ENCODE measurements at regions not wholly inside any gene's neighbourhood (a gene's known extent, or its start where the extent isn't known, plus 50 kb on each side); places are given as distances from the start of the nearest gene placed in this dataset.

DNA sequence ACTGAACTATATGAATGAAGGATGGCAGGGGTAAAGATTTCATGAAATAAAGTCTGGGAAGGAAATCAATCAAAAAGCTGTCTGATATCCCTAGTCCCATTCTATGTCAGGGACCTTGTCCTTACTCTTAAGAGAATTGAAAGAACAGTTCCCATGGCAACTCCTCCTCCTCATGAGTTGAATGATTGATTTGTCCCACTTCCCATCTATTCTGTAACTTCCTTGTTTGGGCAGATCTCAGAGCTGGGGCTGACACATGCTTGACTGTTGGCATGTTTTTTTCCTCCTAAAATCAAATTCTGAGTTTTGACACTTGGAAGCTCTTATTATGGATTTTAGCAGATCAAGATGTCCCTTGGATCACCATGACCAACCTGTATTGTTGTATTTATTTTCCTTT is 1138.6 kb upstream of the CDH8 start:
- Histone ChIP-seq H3K27ac (ENCODE audit: low read length) (no peak overlapping the region), H3K36me3 (replicated peaks; ENCODE audit: insufficient read depth, low read length) (no peaks in the 10 kb centered on the region), H3K4me3 (ENCODE audit: low read length) (no peak overlapping the region), H4K20me1 (ENCODE audit: insufficient read depth, low read length) (no peaks in the 10 kb centered on the region), H3F3A (ENCODE audit: insufficient read depth, low read length) (no peaks in the 10 kb centered on the region), H3K27me3 (replicated peaks; ENCODE audit: insufficient read depth, low read length) (no peaks in the 10 kb centered on the region), H2AFZ (ENCODE audit: low read length) (no peak overlapping the region), H3K9me3 (replicated peaks; ENCODE audit: insufficient read depth, low read length) (no peaks in the 10 kb centered on the region), H3K79me2 (ENCODE audit: low read length) (no peaks in the 10 kb centered on the region), H3K4me1 (ENCODE audit: low read length) (no peaks in the 10 kb centered on the region), H3K9me2 (replicated peaks; ENCODE audit: insufficient read depth, low read length) (no peaks in the 10 kb centered on the region; the same call in 1 of the 2 replicates), H3K9ac (ENCODE audit: low read length) (no peak overlapping the region), H3K4me2 (ENCODE audit: low read depth, low read length) (no peak overlapping the region)
- no peak for DNase-seq
- TF ChIP-seq, protein P1, sequence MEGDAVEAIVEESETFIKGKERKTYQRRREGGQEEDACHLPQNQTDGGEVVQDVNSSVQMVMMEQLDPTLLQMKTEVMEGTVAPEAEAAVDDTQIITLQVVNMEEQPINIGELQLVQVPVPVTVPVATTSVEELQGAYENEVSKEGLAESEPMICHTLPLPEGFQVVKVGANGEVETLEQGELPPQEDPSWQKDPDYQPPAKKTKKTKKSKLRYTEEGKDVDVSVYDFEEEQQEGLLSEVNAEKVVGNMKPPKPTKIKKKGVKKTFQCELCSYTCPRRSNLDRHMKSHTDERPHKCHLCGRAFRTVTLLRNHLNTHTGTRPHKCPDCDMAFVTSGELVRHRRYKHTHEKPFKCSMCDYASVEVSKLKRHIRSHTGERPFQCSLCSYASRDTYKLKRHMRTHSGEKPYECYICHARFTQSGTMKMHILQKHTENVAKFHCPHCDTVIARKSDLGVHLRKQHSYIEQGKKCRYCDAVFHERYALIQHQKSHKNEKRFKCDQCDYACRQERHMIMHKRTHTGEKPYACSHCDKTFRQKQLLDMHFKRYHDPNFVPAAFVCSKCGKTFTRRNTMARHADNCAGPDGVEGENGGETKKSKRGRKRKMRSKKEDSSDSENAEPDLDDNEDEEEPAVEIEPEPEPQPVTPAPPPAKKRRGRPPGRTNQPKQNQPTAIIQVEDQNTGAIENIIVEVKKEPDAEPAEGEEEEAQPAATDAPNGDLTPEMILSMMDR (IDR thresholded peaks at IDR 0.05; ENCODE audit: low read length), result no peak
- TF ChIP-seq EZH2phosphoT487 (IDR thresholded peaks at IDR 0.05; ENCODE audit: low read length) (no peak), EZH2 (optimal IDR thresholded peaks at IDR 0.05; ENCODE audit: low read depth, low read length) (no peak)

DNA sequence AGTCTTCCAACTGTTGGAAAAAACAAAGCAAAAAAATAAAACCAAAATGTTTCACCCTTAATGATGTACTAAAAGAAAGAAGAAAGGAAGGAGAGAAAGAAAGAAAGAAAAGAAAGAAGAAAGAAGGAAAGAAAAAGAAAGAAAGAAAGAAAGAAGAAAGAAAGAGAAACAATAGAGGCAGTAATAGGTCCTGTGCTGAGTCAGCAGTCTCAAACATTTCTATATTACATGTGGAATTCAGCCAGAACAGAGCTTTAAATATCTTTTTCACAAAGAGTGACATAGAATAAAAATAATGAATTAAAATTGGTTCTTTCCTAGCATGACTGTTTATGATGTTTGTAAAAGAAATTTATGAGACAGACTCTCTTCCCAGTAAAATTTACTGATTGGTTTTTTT is 1135.3 kb upstream of the CDH8 start:
- Histone ChIP-seq H4K20me1 (ENCODE audit: insufficient read depth, low read length) (no peaks in the 10 kb centered on the region), H3K4me3 (ENCODE audit: low read length) (no peak overlapping the region), H3K9me3 (replicated peaks; ENCODE audit: insufficient read depth, low read length) (no peaks in the 10 kb centered on the region), H3K79me2 (ENCODE audit: low read length) (no peaks in the 10 kb centered on the region), H3K36me3 (replicated peaks; ENCODE audit: insufficient read depth, low read length) (no peaks in the 10 kb centered on the region), H3K27ac (ENCODE audit: low read length) (no peak overlapping the region), H3K27me3 (replicated peaks; ENCODE audit: insufficient read depth, low read length) (no peaks in the 10 kb centered on the region), H3K9ac (ENCODE audit: low read length) (no peak overlapping the region), H3K9me2 (replicated peaks; ENCODE audit: insufficient read depth, low read length) (no peaks in the 10 kb centered on the region; the same call in 1 of the 2 replicates), H2AFZ (ENCODE audit: low read length) (no peak overlapping the region), H3K4me1 (ENCODE audit: low read length) (no peaks in the 10 kb centered on the region), H3F3A (ENCODE audit: insufficient read depth, low read length) (no peaks in the 10 kb centered on the region), H3K4me2 (ENCODE audit: low read depth, low read length) (no peak overlapping the region)
- no peak for DNase-seq
- TF ChIP-seq EZH2 (optimal IDR thresholded peaks at IDR 0.05; ENCODE audit: low read depth, low read length), result no peak
- TF ChIP-seq, protein P1 (IDR thresholded peaks at IDR 0.05; ENCODE audit: low read length), result no peak
- no peak for TF ChIP-seq EZH2phosphoT487 (IDR thresholded peaks at IDR 0.05; ENCODE audit: low read length)

GRCh38 chr16:63169100-63169499 is 1132.9 kb upstream of the CDH8 start:
- no peak overlapping the region for H2AFZ ChIP-seq (ENCODE audit: low read length)

More at GRCh38 chr16:63169100-63169499, 1132.9 kb upstream of the CDH8 start:
- Histone ChIP-seq H3K4me2 (ENCODE audit: low read depth, low read length) (no peak overlapping the region), H3K9me2 (replicated peaks; ENCODE audit: insufficient read depth, low read length) (no peaks in the 10 kb centered on the region), H3K27me3 (replicated peaks; ENCODE audit: insufficient read depth, low read length) (no peaks in the 10 kb centered on the region), H3K9me3 (replicated peaks; ENCODE audit: insufficient read depth, low read length) (no peaks in the 10 kb centered on the region), H3K36me3 (replicated peaks; ENCODE audit: insufficient read depth, low read length) (no peaks in the 10 kb centered on the region), H3K79me2 (ENCODE audit: low read length) (no peaks in the 10 kb centered on the region), H3K4me1 (ENCODE audit: low read length) (no peaks in the 10 kb centered on the region), H3K4me3 (ENCODE audit: low read length) (no peak overlapping the region), H3K27ac (ENCODE audit: low read length) (no peak overlapping the region), H4K20me1 (ENCODE audit: insufficient read depth, low read length) (no peaks in the 10 kb centered on the region), H3K9ac (ENCODE audit: low read length) (no peak overlapping the region), H3F3A (ENCODE audit: insufficient read depth, low read length) (no peaks in the 10 kb centered on the region)
- DNase-seq, result no peak
- TF ChIP-seq EZH2 (optimal IDR thresholded peaks at IDR 0.05; ENCODE audit: low read depth, low read length) (no peak), EZH2phosphoT487 (IDR thresholded peaks at IDR 0.05; ENCODE audit: low read length) (no peak)
- TF ChIP-seq, protein P1 (IDR thresholded peaks at IDR 0.05; ENCODE audit: low read length), result no peak
